M059J (cell line): ENCODE measurements at regions not wholly inside any gene's neighbourhood (a gene's known extent, or its start where the extent isn't known, plus 50 kb on each side); places are given as distances from the start of the nearest gene placed in this dataset.
A peak's percentile ranks its signal among the peaks of the same experiment; 100 is the strongest.

Experiments
- DNase-seq: peaks from one replicate; pipeline ENCODE4 v3.0.0-alpha.2; 2012; ENCODE audit warnings: low read depth

- DNase-seq = no peak
These were observed 67.9 kb upstream of the GALNT2 start for GRCh38 chr1:229999004-229999670.

- no peak for DNase-seq
These were observed 66.4 kb upstream of the GALNT2 start for GRCh38 chr1:230000493-230001184.

- no peak for DNase-seq
These were observed 64.8 kb upstream of the GALNT2 start for GRCh38 chr1:230002164-230002803.

GRCh38 chr1:230003409-230003808 is 63.6 kb upstream of the GALNT2 start:
- DNase-seq = no peak

GRCh38 chr1:230005040-230005439 is 62.0 kb upstream of the GALNT2 start:
- DNase-seq = no peak

GRCh38 chr1:230008721-230009120 is 58.3 kb upstream of the GALNT2 start:
- DNase-seq = no peak

- DNase-seq = no peak
These were observed 57.3 kb upstream of the GALNT2 start for GRCh38 chr1:230009611-230010313.

GRCh38 chr1:230010603-230011332 is 56.3 kb upstream of the GALNT2 start:
- DNase-seq = no peak

- peak; percentile 20 for DNase-seq
These were observed 55.5 kb upstream of the GALNT2 start for GRCh38 chr1:230011333-230012092.

GRCh38 chr1:230012093-230012393 is 55.0 kb upstream of the GALNT2 start:
- no peak for DNase-seq

GRCh38 chr1:230012741-230013140 is 54.3 kb upstream of the GALNT2 start:
- no peak for DNase-seq

- no peak for DNase-seq
These were observed 50.9 kb upstream of the GALNT2 start for GRCh38 chr1:230016159-230016558.
